ENCODE measurements at regions not wholly inside any gene's neighbourhood (a gene's known extent, or its start where the extent isn't known, plus 50 kb on each side); places are given as distances from the start of the nearest gene placed in this dataset.

GRCh38 chr4:129248621-129249020 is 152.7 kb downstream of the C4orf33 start:
- H3K4ac ChIP-seq (ENCODE audit: low read depth, low read length), result no peak overlapping the region
- H2AK5ac ChIP-seq (ENCODE audit: low read depth, low read length), result no peak overlapping the region
- no peak overlapping the region for H4K91ac ChIP-seq (ENCODE audit: insufficient read depth, low read depth, low read length)
- dilution Hi-C loops (cut with HindIII; ENCODE audit: low sequenced_read_pairs, unreplicated experiment) (no loop called here), intact Hi-C loops (cut with micrococcal nuclease) (no loop called here), in situ Hi-C loops (cut with MboI; ENCODE audit: low sequenced_read_pairs) (no loop called here)
- H3K9me1 ChIP-seq (ENCODE audit: insufficient read depth, low read length), result no peaks in the 10 kb centered on the region
- no peak overlapping the region for H2AFZ ChIP-seq (replicated peaks; ENCODE audit: low read length, poor library complexity)
- H2BK5ac ChIP-seq (ENCODE audit: low read depth, low read length, poor library complexity, severe bottlenecking), result no peak overlapping the region
- H3K4me1 ChIP-seq (ENCODE audit: control insufficient read depth, insufficient read depth, low read length), result no peaks in the 10 kb centered on the region
- no peaks in the 10 kb centered on the region for H4K20me1 ChIP-seq (ENCODE audit: insufficient read depth, low read length)
- no peak overlapping the region for H3K4me2 ChIP-seq (ENCODE audit: low read depth, low read length)
- H3K9ac ChIP-seq (ENCODE audit: low read depth, low read length), result no peak overlapping the region
- H3K79me1 ChIP-seq (ENCODE audit: low read depth in 1 of 2, low read length in 2 of 2), result no peaks in the 10 kb centered on the region
- WGBS, 2 experiments (ENCODE audit: extremely low coverage in 2 of 2, insufficient read length in 1 of 2), result no CpG with 5 or more reads among the region's 1 CpG
- CTCF ChIA-PET, result interaction anchor here (0.6 kb wide), 1 partner anchor 47 kb away, joined by 3 read pairs; no protein-coding TSS in a partner anchor
- H3K27me3 ChIP-seq (ENCODE audit: control insufficient read depth, insufficient read depth, low read length), result no peaks in the 10 kb centered on the region
- DNase-seq (no peak), ATAC-seq (ENCODE audit: low read depth) (no peak)
- no peak overlapping the region for H3K27ac ChIP-seq (ENCODE audit: insufficient read depth, low read length)
- no peaks in the 10 kb centered on the region for H3K36me3 ChIP-seq (ENCODE audit: control insufficient read depth, insufficient read depth, low read length)
- no peak overlapping the region for H3K18ac ChIP-seq (ENCODE audit: low read depth, low read length)
- no peak overlapping the region for H4K5ac ChIP-seq (ENCODE audit: low read depth, low read length)
- TF ChIP-seq BHLHE40 (IDR thresholded peaks at IDR 0.05; ENCODE audit: low read depth, low read length) (no peak), CHD1 (IDR thresholded peaks at IDR 0.05; ENCODE audit: low read depth, low read length) (no peak), CTCF (conservative IDR thresholded peaks at IDR 0.05; ENCODE audit: low read depth, low read length) (no peak), ELK1 (IDR thresholded peaks at IDR 0.05; ENCODE audit: borderline replicate concordance, low read depth, low read length) (no peak)
- no peak overlapping the region for H2BK120ac ChIP-seq (ENCODE audit: low read depth, low read length)
- BruUV-seq (replicated peaks), result no TSS peak
- POLR2A ChIA-PET (ENCODE audit: unreplicated experiment), result no interaction called here
- H2AK9ac ChIP-seq (replicated peaks; ENCODE audit: low read depth, low read length, poor library complexity), result no peak overlapping the region
- no peaks in the 10 kb centered on the region for H3K9me3 ChIP-seq (ENCODE audit: control insufficient read depth, insufficient read depth, low read length)
- no peak overlapping the region for H3K14ac ChIP-seq (replicated peaks; ENCODE audit: low read depth, low read length)
- H2BK20ac ChIP-seq (ENCODE audit: low read depth, low read length), result no peak overlapping the region
- no peak overlapping the region for H4K8ac ChIP-seq (ENCODE audit: low read depth in 2 of 2, low read length in 2 of 2)
- no peak overlapping the region for H3K23ac ChIP-seq (ENCODE audit: low read depth, low read length)
- H2BK15ac ChIP-seq (ENCODE audit: low read depth, low read length), result no peak overlapping the region
- H3K4me3 ChIP-seq (ENCODE audit: insufficient read depth, low read depth, low read length), result no peak overlapping the region
- no peak overlapping the region for H3K56ac ChIP-seq (ENCODE audit: extremely low read depth, insufficient read depth, low read length)

Measured in IMR-90 (cell line).